Prostate gland (tissue), 2 donors: ENCODE measurements at regions not wholly inside any gene's neighbourhood (a gene's known extent, or its start where the extent isn't known, plus 50 kb on each side); places are given as distances from the start of the nearest gene placed in this dataset.

Experiments
- CTCF ChIP-seq, 4 experiments: fragments of 200-600 bp in 2 of 4; fragments of 450-650 bp in 2 of 4; sonication (generic) in 2 of 4; IDR thresholded peaks; 1 replicate in 3 of 4; 2 replicates in 1 of 4; pipeline ENCODE4 v1.5.1; 2016 to 2019; ENCODE audit warnings: antibody characterized with exemption in 4 of 4, mild to moderate bottlenecking in 2 of 4, moderate library complexity in 2 of 4
- POLR2A ChIP-seq: fragments of 450-650 bp; IDR thresholded peaks from one replicate; pipeline ENCODE4 v1.6.1; 2016; ENCODE audit warnings: antibody characterized with exemption, mild to moderate bottlenecking
- POLR2AphosphoS5 ChIP-seq: sonication (generic); formaldehyde crosslinking; IDR thresholded peaks from one replicate; pipeline ENCODE4 v1.6.1; 2017; ENCODE audit warnings: antibody characterized with exemption

GRCh38 chr3:130801473-130801872, 54.8 kb upstream of the PIK3R4 start:
- TF ChIP-seq CTCF (IDR thresholded peaks at IDR 0.05), result no peak
- TF ChIP-seq POLR2A, result no peak
- TF ChIP-seq POLR2AphosphoS5, result no peak
